ENCODE measurements at regions not wholly inside any gene's neighbourhood (a gene's known extent, or its start where the extent isn't known, plus 50 kb on each side); places are given as distances from the start of the nearest gene placed in this dataset.

DNA sequence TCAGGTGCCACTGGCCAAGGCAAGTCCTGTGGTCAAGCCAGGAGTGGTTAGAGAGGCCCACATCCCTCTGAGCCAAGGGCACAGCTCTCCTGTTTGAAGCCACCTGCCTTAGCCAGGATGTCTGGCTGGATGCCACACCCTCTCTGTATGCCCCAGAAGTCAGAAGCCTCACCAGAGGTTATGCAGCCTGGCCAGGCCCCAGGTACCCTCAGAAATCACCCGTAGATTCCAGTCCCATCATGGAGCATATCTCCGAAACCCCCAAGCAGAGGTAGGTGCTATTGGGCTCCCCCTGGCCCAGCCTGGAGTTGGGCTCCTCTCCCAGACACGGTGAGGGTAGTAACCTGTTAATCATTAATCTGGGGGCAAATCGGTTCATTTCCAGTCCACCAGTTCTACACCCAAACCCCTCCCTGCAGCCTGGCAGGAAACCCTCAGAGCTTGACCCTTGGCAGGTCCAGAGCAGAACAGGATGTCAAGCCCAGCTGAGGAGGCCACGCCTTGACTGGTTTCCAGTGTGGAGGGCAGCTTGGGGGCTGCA, 60.6 kb upstream of the TMEM97 start:
- TF ChIP-seq, protein P1, sequence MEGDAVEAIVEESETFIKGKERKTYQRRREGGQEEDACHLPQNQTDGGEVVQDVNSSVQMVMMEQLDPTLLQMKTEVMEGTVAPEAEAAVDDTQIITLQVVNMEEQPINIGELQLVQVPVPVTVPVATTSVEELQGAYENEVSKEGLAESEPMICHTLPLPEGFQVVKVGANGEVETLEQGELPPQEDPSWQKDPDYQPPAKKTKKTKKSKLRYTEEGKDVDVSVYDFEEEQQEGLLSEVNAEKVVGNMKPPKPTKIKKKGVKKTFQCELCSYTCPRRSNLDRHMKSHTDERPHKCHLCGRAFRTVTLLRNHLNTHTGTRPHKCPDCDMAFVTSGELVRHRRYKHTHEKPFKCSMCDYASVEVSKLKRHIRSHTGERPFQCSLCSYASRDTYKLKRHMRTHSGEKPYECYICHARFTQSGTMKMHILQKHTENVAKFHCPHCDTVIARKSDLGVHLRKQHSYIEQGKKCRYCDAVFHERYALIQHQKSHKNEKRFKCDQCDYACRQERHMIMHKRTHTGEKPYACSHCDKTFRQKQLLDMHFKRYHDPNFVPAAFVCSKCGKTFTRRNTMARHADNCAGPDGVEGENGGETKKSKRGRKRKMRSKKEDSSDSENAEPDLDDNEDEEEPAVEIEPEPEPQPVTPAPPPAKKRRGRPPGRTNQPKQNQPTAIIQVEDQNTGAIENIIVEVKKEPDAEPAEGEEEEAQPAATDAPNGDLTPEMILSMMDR (optimal IDR thresholded peaks at IDR 0.05 in 1 of 3, IDR thresholded peaks at IDR 0.05 in 1 of 3, conservative IDR thresholded peaks at IDR 0.05 in 1 of 3; ENCODE audit: extremely low read depth in 1 of 3, insufficient read depth in 2 of 3, low read length in 3 of 3), result no peak
- no peak for TF ChIP-seq EZH2 (IDR thresholded peaks at IDR 0.05; ENCODE audit: low read length)
